ENCODE measurements at regions not wholly inside any gene's neighbourhood (a gene's known extent, or its start where the extent isn't known, plus 50 kb on each side); places are given as distances from the start of the nearest gene placed in this dataset.

DNA sequence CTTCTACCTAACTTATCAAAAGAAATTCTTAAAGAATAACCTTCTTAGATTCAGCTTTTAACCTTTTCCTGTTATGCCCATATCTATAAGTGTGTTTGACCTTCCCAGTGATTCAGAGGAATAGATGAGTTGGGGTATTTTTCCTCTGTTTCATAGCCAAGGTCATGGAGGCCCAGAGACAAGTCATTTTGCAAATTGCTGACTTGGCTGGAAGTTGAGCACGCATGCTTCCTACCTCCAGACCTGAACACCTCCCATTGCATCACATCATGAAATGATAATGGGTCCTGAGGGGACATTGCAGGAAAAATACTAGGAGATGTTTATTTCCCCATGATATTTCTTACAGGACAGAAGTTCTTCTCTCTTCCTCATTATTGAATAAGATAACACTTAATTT lies 158.6 kb upstream of the LMCD1 start:
- Histone ChIP-seq H3K9ac (ENCODE audit: control insufficient read depth, insufficient read depth, low read length) (no peak overlapping the region), H3K4me2 (ENCODE audit: control insufficient read depth, insufficient read depth) (no peak overlapping the region), H3K36me3 (ENCODE audit: control insufficient read depth in 2 of 2, insufficient read depth in 2 of 2, low read length in 1 of 2) (no peaks in the 10 kb centered on the region), H3K27ac (ENCODE audit: control insufficient read depth, insufficient read depth) (no peak overlapping the region), H3K9me3 (replicated peaks; ENCODE audit: control insufficient read depth, insufficient read depth, low read length) (no peaks in the 10 kb centered on the region), H4K20me1 (ENCODE audit: control insufficient read depth, insufficient read depth) (no peaks in the 10 kb centered on the region), H3K27me3 (replicated peaks in 1 of 2; ENCODE audit: control insufficient read depth in 2 of 2, insufficient read depth in 2 of 2, low read length in 1 of 2) (no peaks in the 10 kb centered on the region), H2AFZ (ENCODE audit: control insufficient read depth, low read depth, low read length) (no peak overlapping the region), H3K79me2 (ENCODE audit: control insufficient read depth, insufficient read depth, low read length) (no peaks in the 10 kb centered on the region), H3K4me3 (no peak overlapping the region), H3K4me1 (ENCODE audit: control insufficient read depth, insufficient read depth, low read length) (no peaks in the 10 kb centered on the region)
- ChIA-PET CTCF (interaction anchor here (1.1 to 2.8 kb wide), 3 partner anchors 25 to 76 kb away, joined by 4 to 9 read pairs (median 5); no protein-coding TSS in a partner anchor), SMC1A (ENCODE audit: uncharacterized antibody, unreplicated experiment) (interaction anchor here (1.1 kb wide), 1 partner anchor 12 kb away, joined by 4 read pairs; no protein-coding TSS in a partner anchor), POLR2A (no interaction called here), RAD21 (ENCODE audit: unreplicated experiment) (no interaction called here)
- no peak for ATAC-seq
- no peak for DNase-seq (ENCODE audit: low read depth, low spot score)
- TF ChIP-seq, protein P1, sequence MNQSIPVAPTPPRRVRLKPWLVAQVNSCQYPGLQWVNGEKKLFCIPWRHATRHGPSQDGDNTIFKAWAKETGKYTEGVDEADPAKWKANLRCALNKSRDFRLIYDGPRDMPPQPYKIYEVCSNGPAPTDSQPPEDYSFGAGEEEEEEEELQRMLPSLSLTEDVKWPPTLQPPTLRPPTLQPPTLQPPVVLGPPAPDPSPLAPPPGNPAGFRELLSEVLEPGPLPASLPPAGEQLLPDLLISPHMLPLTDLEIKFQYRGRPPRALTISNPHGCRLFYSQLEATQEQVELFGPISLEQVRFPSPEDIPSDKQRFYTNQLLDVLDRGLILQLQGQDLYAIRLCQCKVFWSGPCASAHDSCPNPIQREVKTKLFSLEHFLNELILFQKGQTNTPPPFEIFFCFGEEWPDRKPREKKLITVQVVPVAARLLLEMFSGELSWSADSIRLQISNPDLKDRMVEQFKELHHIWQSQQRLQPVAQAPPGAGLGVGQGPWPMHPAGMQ (IDR thresholded peaks at IDR 0.05; ENCODE audit: borderline replicate concordance): no peak
- TF ChIP-seq, protein P2, sequence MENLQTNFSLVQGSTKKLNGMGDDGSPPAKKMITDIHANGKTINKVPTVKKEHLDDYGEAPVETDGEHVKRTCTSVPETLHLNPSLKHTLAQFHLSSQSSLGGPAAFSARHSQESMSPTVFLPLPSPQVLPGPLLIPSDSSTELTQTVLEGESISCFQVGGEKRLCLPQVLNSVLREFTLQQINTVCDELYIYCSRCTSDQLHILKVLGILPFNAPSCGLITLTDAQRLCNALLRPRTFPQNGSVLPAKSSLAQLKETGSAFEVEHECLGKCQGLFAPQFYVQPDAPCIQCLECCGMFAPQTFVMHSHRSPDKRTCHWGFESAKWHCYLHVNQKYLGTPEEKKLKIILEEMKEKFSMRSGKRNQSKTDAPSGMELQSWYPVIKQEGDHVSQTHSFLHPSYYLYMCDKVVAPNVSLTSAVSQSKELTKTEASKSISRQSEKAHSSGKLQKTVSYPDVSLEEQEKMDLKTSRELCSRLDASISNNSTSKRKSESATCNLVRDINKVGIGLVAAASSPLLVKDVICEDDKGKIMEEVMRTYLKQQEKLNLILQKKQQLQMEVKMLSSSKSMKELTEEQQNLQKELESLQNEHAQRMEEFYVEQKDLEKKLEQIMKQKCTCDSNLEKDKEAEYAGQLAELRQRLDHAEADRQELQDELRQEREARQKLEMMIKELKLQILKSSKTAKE (IDR thresholded peaks at IDR 0.05; ENCODE audit: low read depth, poor library complexity, severe bottlenecking): no peak
- TF ChIP-seq CEBPB (IDR thresholded peaks at IDR 0.05; ENCODE audit: borderline replicate concordance in 1 of 2, low read depth in 2 of 2, low read length in 2 of 2): no peak
- no peak for TF ChIP-seq SREBF1 (IDR thresholded peaks at IDR 0.05; ENCODE audit: low read length)
- no peak for TF ChIP-seq ZSCAN29 (IDR thresholded peaks at IDR 0.05)
- no peak for TF ChIP-seq TCF3 (IDR thresholded peaks at IDR 0.05; ENCODE audit: borderline replicate concordance, insufficient read depth, low read depth, low read length)
- TF ChIP-seq RAD21 (IDR thresholded peaks at IDR 0.05; ENCODE audit: insufficient read depth, low read depth, low read length): no peak
- TF ChIP-seq, protein P3, sequence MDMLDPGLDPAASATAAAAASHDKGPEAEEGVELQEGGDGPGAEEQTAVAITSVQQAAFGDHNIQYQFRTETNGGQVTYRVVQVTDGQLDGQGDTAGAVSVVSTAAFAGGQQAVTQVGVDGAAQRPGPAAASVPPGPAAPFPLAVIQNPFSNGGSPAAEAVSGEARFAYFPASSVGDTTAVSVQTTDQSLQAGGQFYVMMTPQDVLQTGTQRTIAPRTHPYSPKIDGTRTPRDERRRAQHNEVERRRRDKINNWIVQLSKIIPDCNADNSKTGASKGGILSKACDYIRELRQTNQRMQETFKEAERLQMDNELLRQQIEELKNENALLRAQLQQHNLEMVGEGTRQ (IDR thresholded peaks at IDR 0.05; ENCODE audit: borderline replicate concordance, low read depth, low read length): no peak
- no peak for TF ChIP-seq GATAD2B (conservative IDR thresholded peaks at IDR 0.05; ENCODE audit: low read depth)
- no peak for TF ChIP-seq PAX8 (IDR thresholded peaks at IDR 0.05)
- no peak for TF ChIP-seq MEF2A (IDR thresholded peaks at IDR 0.05; ENCODE audit: insufficient read depth, low read depth, low read length)
- TF ChIP-seq, protein P4, sequence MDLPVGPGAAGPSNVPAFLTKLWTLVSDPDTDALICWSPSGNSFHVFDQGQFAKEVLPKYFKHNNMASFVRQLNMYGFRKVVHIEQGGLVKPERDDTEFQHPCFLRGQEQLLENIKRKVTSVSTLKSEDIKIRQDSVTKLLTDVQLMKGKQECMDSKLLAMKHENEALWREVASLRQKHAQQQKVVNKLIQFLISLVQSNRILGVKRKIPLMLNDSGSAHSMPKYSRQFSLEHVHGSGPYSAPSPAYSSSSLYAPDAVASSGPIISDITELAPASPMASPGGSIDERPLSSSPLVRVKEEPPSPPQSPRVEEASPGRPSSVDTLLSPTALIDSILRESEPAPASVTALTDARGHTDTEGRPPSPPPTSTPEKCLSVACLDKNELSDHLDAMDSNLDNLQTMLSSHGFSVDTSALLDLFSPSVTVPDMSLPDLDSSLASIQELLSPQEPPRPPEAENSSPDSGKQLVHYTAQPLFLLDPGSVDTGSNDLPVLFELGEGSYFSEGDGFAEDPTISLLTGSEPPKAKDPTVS (IDR thresholded peaks at IDR 0.05; ENCODE audit: low read depth, low read length): no peak
- no peak for TF ChIP-seq RFX5 (IDR thresholded peaks at IDR 0.05; ENCODE audit: low read depth, low read length)
- 0% methylated on average over 1 of the region's 1 CpG for WGBS (ENCODE audit: insufficient coverage, insufficient replicate concordance, low lambda C conversion rate, missing lambda C conversion rate)
- BruUV-seq (replicated peaks): no TSS peak
- in situ Hi-C loops (cut with MboI): no loop called here
- no peak for FAIRE-seq
- intact Hi-C loops (cut with micrococcal nuclease; ENCODE audit: unreplicated experiment): no loop called here
